ENCODE measurements at regions not wholly inside any gene's neighbourhood (a gene's known extent, or its start where the extent isn't known, plus 50 kb on each side); places are given as distances from the start of the nearest gene placed in this dataset.

DNA sequence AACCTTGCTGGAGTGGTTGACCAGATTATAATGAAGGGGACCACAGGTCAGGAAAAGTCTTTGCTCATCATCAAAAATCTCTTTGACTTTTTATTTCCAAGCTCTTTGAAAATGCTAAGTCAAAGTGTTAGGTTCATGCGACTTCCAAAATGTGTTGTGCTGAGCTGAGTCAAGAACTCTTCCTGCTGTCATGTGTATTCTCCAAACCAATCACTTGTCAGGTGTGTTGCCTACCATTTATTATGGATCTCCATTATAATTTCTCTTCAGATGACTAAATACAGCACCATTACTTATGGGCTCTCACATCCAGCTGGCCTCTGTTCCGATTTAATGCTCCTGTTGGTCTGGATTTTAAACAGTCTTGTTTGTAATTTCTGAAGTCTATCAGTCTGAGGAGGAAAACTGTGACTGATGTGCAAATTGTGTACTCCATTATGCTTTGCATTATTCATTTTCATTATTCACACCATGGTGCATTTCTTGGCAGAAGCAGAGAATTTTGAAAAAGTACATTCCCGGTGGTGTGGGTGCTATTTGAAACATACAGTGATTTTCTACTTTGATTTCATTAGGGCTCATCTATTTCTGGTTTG lies 562.5 kb downstream of the LMO7 start:
- no peak for DNase-seq (ENCODE audit: low read depth in 1 of 2, low spot score in 1 of 2)
- Histone ChIP-seq H3K27ac (replicated peaks) (no peak overlapping the region), H3K27me3 (ENCODE audit: insufficient read depth, poor library complexity, severe bottlenecking) (no peaks in the 10 kb centered on the region), H3K4me3 (replicated peaks; ENCODE audit: insufficient read depth, low read length) (no peak overlapping the region)
- TF ChIP-seq, protein P1, sequence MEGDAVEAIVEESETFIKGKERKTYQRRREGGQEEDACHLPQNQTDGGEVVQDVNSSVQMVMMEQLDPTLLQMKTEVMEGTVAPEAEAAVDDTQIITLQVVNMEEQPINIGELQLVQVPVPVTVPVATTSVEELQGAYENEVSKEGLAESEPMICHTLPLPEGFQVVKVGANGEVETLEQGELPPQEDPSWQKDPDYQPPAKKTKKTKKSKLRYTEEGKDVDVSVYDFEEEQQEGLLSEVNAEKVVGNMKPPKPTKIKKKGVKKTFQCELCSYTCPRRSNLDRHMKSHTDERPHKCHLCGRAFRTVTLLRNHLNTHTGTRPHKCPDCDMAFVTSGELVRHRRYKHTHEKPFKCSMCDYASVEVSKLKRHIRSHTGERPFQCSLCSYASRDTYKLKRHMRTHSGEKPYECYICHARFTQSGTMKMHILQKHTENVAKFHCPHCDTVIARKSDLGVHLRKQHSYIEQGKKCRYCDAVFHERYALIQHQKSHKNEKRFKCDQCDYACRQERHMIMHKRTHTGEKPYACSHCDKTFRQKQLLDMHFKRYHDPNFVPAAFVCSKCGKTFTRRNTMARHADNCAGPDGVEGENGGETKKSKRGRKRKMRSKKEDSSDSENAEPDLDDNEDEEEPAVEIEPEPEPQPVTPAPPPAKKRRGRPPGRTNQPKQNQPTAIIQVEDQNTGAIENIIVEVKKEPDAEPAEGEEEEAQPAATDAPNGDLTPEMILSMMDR (IDR thresholded peaks at IDR 0.05; ENCODE audit: insufficient read depth, low read length) = no peak

DNA sequence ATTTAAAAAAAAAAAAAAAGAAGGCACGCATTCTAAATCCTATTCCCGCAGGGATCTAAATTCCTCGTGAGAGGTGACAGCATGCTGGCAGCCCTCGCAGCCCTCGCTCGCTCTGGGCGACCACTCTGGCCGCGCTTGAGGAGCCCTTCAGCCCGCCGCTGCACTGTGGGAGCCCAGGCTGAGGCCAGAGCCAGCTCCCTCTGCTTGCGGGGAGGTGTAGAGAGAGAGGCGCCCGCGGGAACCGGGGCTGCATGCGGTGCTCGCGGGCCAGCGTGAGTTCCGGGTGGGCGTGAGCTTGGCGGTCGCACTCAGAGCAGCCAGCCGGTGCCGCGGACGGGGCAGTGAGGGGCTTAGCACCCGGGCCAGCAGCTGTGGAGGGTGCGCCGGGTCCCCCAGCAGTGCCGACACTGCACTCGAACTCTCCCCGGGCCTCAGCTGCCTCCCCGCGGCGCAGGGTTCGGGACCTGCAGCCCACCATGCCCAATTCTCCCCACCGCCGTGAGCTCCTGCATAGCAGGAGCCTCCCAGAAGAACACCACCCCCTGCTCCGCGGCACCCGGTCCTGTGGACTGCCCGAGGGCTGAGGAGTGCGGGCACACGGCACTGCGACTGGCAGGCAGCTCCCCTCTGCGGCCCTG lies 553.9 kb downstream of the LMO7 start:
- no peak overlapping the region for H3K4me3 ChIP-seq (replicated peaks; ENCODE audit: insufficient read depth, low read length)

DNA sequence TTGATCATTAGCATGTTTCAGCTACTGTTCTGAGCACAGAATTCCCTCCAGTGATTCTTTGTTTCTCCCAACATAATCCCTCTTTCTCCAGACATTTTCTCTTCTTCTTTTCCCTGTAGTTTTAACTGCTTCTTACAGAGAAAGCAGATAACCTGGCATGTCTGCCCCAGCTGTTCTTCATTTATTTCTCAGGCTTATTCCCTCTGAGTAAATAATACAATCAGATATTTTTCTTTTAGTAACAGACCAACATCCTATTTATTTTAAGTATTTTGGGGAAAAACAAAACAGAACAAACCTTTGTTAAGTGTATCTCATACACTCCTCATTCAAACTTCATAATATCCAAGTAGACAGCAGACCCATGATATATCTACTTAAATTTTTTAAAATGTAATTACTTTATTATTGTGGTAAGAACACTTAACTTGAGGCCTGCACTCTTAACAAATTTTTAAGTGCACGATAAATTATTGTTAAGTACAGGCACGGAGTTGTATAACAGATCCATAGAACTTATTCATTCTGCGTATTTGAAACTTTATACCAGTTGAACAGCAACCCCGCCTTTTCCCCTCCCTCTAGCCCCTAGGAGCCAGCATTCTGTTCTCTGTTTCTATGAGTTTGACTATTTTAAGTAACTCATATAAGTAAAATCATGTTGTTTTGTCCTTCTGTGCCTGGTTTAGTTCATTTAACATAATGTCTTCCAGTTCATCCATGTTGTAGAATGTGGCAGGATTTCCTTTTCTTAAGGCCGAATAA lies 540.0 kb downstream of the LMO7 start:
- H3K4me3 ChIP-seq (replicated peaks; ENCODE audit: insufficient read depth, low read length) = no peak overlapping the region
- DNase-seq (ENCODE audit: low read depth in 1 of 2, low spot score in 1 of 2) = no peak
- peaks cover 2% of the 10 kb centered on the region for H3K27me3 ChIP-seq (ENCODE audit: insufficient read depth, poor library complexity, severe bottlenecking)
- TF ChIP-seq POLR2AphosphoS5 (IDR thresholded peaks at IDR 0.05; ENCODE audit: low read depth) = no peak
- TF ChIP-seq, protein P2, sequence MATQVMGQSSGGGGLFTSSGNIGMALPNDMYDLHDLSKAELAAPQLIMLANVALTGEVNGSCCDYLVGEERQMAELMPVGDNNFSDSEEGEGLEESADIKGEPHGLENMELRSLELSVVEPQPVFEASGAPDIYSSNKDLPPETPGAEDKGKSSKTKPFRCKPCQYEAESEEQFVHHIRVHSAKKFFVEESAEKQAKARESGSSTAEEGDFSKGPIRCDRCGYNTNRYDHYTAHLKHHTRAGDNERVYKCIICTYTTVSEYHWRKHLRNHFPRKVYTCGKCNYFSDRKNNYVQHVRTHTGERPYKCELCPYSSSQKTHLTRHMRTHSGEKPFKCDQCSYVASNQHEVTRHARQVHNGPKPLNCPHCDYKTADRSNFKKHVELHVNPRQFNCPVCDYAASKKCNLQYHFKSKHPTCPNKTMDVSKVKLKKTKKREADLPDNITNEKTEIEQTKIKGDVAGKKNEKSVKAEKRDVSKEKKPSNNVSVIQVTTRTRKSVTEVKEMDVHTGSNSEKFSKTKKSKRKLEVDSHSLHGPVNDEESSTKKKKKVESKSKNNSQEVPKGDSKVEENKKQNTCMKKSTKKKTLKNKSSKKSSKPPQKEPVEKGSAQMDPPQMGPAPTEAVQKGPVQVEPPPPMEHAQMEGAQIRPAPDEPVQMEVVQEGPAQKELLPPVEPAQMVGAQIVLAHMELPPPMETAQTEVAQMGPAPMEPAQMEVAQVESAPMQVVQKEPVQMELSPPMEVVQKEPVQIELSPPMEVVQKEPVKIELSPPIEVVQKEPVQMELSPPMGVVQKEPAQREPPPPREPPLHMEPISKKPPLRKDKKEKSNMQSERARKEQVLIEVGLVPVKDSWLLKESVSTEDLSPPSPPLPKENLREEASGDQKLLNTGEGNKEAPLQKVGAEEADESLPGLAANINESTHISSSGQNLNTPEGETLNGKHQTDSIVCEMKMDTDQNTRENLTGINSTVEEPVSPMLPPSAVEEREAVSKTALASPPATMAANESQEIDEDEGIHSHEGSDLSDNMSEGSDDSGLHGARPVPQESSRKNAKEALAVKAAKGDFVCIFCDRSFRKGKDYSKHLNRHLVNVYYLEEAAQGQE (IDR thresholded peaks at IDR 0.05; ENCODE audit: insufficient replicate concordance, low read depth) = no peak
- no peak for TF ChIP-seq SPI1 (IDR thresholded peaks at IDR 0.05; ENCODE audit: borderline replicate concordance, low read depth)
- TF ChIP-seq, protein P1 (IDR thresholded peaks at IDR 0.05; ENCODE audit: insufficient read depth, low read length) = no peak
- TF ChIP-seq GABPA (IDR thresholded peaks at IDR 0.05; ENCODE audit: low read depth) = no peak
- H3K27ac ChIP-seq (replicated peaks) = no peak overlapping the region

More for the DNA sequence above, 553.9 kb downstream of the LMO7 start:
- TF ChIP-seq GABPA (IDR thresholded peaks at IDR 0.05; ENCODE audit: low read depth) = no peak
- TF ChIP-seq, protein P1 (IDR thresholded peaks at IDR 0.05; ENCODE audit: insufficient read depth, low read length) = no peak
- TF ChIP-seq, protein P2 (IDR thresholded peaks at IDR 0.05; ENCODE audit: insufficient replicate concordance, low read depth) = no peak
- TF ChIP-seq SPI1 (IDR thresholded peaks at IDR 0.05; ENCODE audit: borderline replicate concordance, low read depth) = no peak
- no peak for TF ChIP-seq POLR2AphosphoS5 (IDR thresholded peaks at IDR 0.05; ENCODE audit: low read depth)
- no peak for DNase-seq (ENCODE audit: low read depth in 1 of 2, low spot score in 1 of 2)
- Histone ChIP-seq H3K27ac (replicated peaks) (no peak overlapping the region), H3K27me3 (ENCODE audit: insufficient read depth, poor library complexity, severe bottlenecking) (no peaks in the 10 kb centered on the region)
